ENCODE measurements at regions not wholly inside any gene's neighbourhood (a gene's known extent, or its start where the extent isn't known, plus 50 kb on each side); places are given as distances from the start of the nearest gene placed in this dataset.

DNA sequence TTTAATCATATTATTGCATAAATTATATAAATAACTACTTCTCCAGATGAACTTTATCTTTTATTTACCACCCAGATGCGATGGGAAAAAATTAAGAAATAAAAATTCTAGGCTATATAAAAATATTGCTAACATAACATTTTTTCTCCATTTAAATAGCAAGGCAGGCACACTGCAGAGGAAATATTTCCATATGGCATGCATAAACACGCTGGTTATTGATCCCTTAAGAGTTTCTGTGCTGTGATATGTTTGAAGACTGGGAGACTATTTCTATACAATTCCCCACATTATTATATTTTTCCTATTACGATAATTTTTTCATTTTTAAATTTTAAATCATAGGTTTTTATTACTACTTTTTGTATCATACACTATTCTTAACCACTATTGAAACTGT, 131.5 kb downstream of the C12orf50 start:
- TF ChIP-seq, protein P1, sequence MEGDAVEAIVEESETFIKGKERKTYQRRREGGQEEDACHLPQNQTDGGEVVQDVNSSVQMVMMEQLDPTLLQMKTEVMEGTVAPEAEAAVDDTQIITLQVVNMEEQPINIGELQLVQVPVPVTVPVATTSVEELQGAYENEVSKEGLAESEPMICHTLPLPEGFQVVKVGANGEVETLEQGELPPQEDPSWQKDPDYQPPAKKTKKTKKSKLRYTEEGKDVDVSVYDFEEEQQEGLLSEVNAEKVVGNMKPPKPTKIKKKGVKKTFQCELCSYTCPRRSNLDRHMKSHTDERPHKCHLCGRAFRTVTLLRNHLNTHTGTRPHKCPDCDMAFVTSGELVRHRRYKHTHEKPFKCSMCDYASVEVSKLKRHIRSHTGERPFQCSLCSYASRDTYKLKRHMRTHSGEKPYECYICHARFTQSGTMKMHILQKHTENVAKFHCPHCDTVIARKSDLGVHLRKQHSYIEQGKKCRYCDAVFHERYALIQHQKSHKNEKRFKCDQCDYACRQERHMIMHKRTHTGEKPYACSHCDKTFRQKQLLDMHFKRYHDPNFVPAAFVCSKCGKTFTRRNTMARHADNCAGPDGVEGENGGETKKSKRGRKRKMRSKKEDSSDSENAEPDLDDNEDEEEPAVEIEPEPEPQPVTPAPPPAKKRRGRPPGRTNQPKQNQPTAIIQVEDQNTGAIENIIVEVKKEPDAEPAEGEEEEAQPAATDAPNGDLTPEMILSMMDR (IDR thresholded peaks at IDR 0.05; ENCODE audit: unreplicated experiment) = no peak
- peaks cover 3% of the 10 kb centered on the region for H3K4me1 Mint-ChIP-seq (ENCODE audit: unreplicated experiment)
- no peak overlapping the region for H3K27ac Mint-ChIP-seq (ENCODE audit: unreplicated experiment)
- no peak for DNase-seq (ENCODE audit: low spot score)
- peaks cover 5% of the 10 kb centered on the region for H3K9me3 Mint-ChIP-seq (ENCODE audit: unreplicated experiment)
- H3K27me3 Mint-ChIP-seq (ENCODE audit: unreplicated experiment) = no peaks in the 10 kb centered on the region
- H3K4me3 Mint-ChIP-seq (ENCODE audit: unreplicated experiment) = no peak overlapping the region
- H3K36me3 Mint-ChIP-seq (ENCODE audit: low read depth, unreplicated experiment) = peaks cover 3% of the 10 kb centered on the region

GRCh38 chr12:87883806-87884205, 145.4 kb downstream of the C12orf50 start:
- TF ChIP-seq, protein P1 (IDR thresholded peaks at IDR 0.05; ENCODE audit: unreplicated experiment) = no peak
- Mint-ChIP-seq H3K27ac (ENCODE audit: unreplicated experiment) (no peak overlapping the region), H3K9me3 (ENCODE audit: unreplicated experiment) (no peaks in the 10 kb centered on the region), H3K36me3 (ENCODE audit: low read depth, unreplicated experiment) (no peaks in the 10 kb centered on the region), H3K4me1 (ENCODE audit: unreplicated experiment) (no peaks in the 10 kb centered on the region), H3K27me3 (ENCODE audit: unreplicated experiment) (no peaks in the 10 kb centered on the region), H3K4me3 (ENCODE audit: unreplicated experiment) (no peak overlapping the region)
- no peak for DNase-seq (ENCODE audit: low spot score)

GRCh38 chr12:87879141-87879540, 150.1 kb downstream of the C12orf50 start:
- Mint-ChIP-seq H3K4me1 (ENCODE audit: unreplicated experiment) (no peaks in the 10 kb centered on the region), H3K27me3 (ENCODE audit: unreplicated experiment) (no peaks in the 10 kb centered on the region), H3K4me3 (ENCODE audit: unreplicated experiment) (no peak overlapping the region), H3K9me3 (ENCODE audit: unreplicated experiment) (no peaks in the 10 kb centered on the region), H3K27ac (ENCODE audit: unreplicated experiment) (no peak overlapping the region), H3K36me3 (ENCODE audit: low read depth, unreplicated experiment) (no peaks in the 10 kb centered on the region)
- TF ChIP-seq, protein P1 (IDR thresholded peaks at IDR 0.05; ENCODE audit: unreplicated experiment) = no peak
- no peak for DNase-seq (ENCODE audit: low spot score)

DNA sequence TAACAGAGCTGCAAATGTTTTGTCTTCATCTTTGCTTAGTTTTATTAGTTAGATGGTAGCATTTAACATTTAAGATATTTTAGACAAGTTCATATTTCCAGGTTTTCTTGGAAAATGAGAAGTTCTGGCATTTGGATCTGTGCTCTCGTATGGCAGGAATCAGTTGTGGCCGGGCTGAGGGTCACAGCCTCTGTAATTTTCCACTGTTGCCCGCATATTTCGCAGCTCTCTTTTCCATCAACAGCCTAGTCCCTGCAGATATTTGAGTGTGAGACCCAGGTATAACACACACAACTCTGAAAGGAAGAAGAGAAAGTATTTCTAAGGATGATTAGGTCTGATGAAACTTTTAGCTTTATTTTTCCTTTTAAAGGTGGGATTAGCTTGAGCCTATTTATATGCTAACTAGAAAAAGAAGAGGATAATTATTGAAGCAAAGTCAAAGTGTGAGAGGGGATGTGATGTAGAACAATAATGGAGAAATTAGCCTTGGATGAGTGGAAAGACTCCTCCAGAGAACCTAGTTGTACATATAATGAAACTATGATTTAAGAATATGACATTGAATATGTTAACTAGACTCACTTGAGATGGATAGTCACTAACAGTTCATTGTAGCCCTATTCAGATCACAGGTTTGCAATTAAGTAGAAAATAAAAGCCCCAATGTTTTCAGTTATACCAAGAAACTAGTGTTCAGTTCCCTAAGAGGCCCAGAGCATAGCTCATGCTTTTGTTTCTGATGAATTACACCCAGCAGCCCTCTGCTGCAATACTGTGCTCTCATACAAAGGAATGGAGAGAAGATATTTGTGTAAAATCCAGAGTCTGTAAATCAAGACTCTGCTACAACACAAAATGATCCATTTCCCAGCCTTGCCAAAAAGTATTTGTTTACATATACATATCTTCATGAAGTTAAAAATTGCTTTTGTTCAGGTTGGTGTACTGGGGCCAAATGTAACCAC, 158.4 kb downstream of the C12orf50 start:
- DNase-seq (ENCODE audit: low spot score) = no peak
- TF ChIP-seq, protein P1 (IDR thresholded peaks at IDR 0.05; ENCODE audit: unreplicated experiment) = no peak
- Mint-ChIP-seq H3K36me3 (ENCODE audit: low read depth, unreplicated experiment) (no peaks in the 10 kb centered on the region), H3K9me3 (ENCODE audit: unreplicated experiment) (no peaks in the 10 kb centered on the region), H3K4me1 (ENCODE audit: unreplicated experiment) (no peaks in the 10 kb centered on the region), H3K27ac (ENCODE audit: unreplicated experiment) (no peak overlapping the region), H3K27me3 (ENCODE audit: unreplicated experiment) (no peaks in the 10 kb centered on the region), H3K4me3 (ENCODE audit: unreplicated experiment) (no peak overlapping the region)

GRCh38 chr12:87870061-87870460, 159.1 kb downstream of the C12orf50 start:
- Mint-ChIP-seq H3K9me3 (ENCODE audit: unreplicated experiment) (no peaks in the 10 kb centered on the region), H3K27ac (ENCODE audit: unreplicated experiment) (no peak overlapping the region), H3K4me3 (ENCODE audit: unreplicated experiment) (no peak overlapping the region), H3K27me3 (ENCODE audit: unreplicated experiment) (no peaks in the 10 kb centered on the region), H3K36me3 (ENCODE audit: low read depth, unreplicated experiment) (no peaks in the 10 kb centered on the region), H3K4me1 (ENCODE audit: unreplicated experiment) (no peaks in the 10 kb centered on the region)
- TF ChIP-seq, protein P1 (IDR thresholded peaks at IDR 0.05; ENCODE audit: unreplicated experiment) = no peak
- DNase-seq (ENCODE audit: low spot score) = no peak
